Common myeloid progenitor, CD34-positive (primary cell): ENCODE measurements at regions not wholly inside any gene's neighbourhood (a gene's known extent, or its start where the extent isn't known, plus 50 kb on each side); places are given as distances from the start of the nearest gene placed in this dataset.

Experiments used
- CTCF ChIA-PET: fragments of 350-600 bp; sonication (Branson Sonifier 250); formaldehyde crosslinking; loops from one replicate; lab custom pipeline; 2021; ENCODE audit warnings: antibody characterized with exemption; lab: Charles Lee
- POLR2A ChIA-PET: fragments of 350-600 bp; sonication (Branson Sonifier 250); formaldehyde crosslinking; loops from one replicate; lab custom pipeline; 2021; ENCODE audit warnings: antibody characterized with exemption; lab: Charles Lee
- DNase-seq, 3 donors: peaks; one replicate each; pipeline versions ENCODE4 v3.0.0 to v3.0.0-alpha.2; 2013
- H3K27ac ChIP-seq, 2 experiments: 1 replicate in 1 of 2; 2 replicates in 1 of 2; pipeline ENCODE4 v1.7.0; 2013; ENCODE audit warnings: inconsistent platforms in 2 of 2, low read length in 2 of 2, mild to moderate bottlenecking in 2 of 2, low read depth in 1 of 2, moderate library complexity in 1 of 2; ENCODE audit not compliant: severe bottlenecking in 2 of 2, insufficient read depth in 1 of 2, poor library complexity in 1 of 2
- H3K27me3 ChIP-seq, 5 experiments: replicated peaks in 2 of 5; 1 replicate in 3 of 5; 2 replicates in 2 of 5; pipeline versions ENCODE4 v1.6.1 to v1.7.0; 2013; ENCODE audit warnings: low read length in 4 of 5, mild to moderate bottlenecking in 2 of 5, moderate library complexity in 2 of 5, inconsistent platforms in 1 of 5; ENCODE audit not compliant: insufficient read depth in 5 of 5, control insufficient read depth in 4 of 5
- H3K36me3 ChIP-seq, 4 experiments: 1 replicate in 2 of 4; 2 replicates in 2 of 4; pipeline versions ENCODE4 v1.6.1 to v1.7.0; 2013; ENCODE audit warnings: low read length in 3 of 4, control low read depth in 1 of 4, mild to moderate bottlenecking in 1 of 4; ENCODE audit not compliant: control insufficient read depth in 4 of 4, insufficient read depth in 4 of 4
- H3K4me1 ChIP-seq, 4 experiments: 1 replicate in 3 of 4; 2 replicates in 1 of 4; pipeline versions ENCODE4 v1.6.1 to v1.7.1; 2013; ENCODE audit warnings: low read length in 3 of 4, mild to moderate bottlenecking in 3 of 4, control low read depth in 1 of 4, inconsistent platforms in 1 of 4, moderate library complexity in 1 of 4; ENCODE audit not compliant: control insufficient read depth in 4 of 4, insufficient read depth in 4 of 4; ENCODE audit errors: control extremely low read depth in 1 of 4
- H3K4me3 ChIP-seq, 7 experiments: 1 replicate in 4 of 7; 2 replicates in 3 of 7; pipeline versions ENCODE4 v1.5.1 to v1.7.0; 2013; ENCODE audit warnings: mild to moderate bottlenecking in 7 of 7, low read length in 6 of 7, moderate library complexity in 6 of 7, inconsistent platforms in 2 of 7, low read depth in 2 of 7, control low read depth in 1 of 7; ENCODE audit not compliant: insufficient read depth in 4 of 7, control insufficient read depth in 1 of 7; ENCODE audit errors: extremely low read depth in 1 of 7
- H3K9me3 ChIP-seq, 5 experiments: 1 replicate in 4 of 5; 2 replicates in 1 of 5; pipeline versions ENCODE4 v1.6.1 to v1.7.1; 2013; ENCODE audit warnings: low read length in 4 of 5, mild to moderate bottlenecking in 2 of 5, inconsistent platforms in 1 of 5, low read depth in 1 of 5, moderate library complexity in 1 of 5; ENCODE audit not compliant: control insufficient read depth in 4 of 5, insufficient read depth in 2 of 5; ENCODE audit errors: control extremely low read depth in 1 of 5
- WGBS: methylation state at CpG from one replicate; pipeline ENCODE4 v1.1.5; 2013; ENCODE audit not compliant: insufficient coverage; 5-methylcytosine and 5-hydroxymethylcytosine counted together

DNA sequence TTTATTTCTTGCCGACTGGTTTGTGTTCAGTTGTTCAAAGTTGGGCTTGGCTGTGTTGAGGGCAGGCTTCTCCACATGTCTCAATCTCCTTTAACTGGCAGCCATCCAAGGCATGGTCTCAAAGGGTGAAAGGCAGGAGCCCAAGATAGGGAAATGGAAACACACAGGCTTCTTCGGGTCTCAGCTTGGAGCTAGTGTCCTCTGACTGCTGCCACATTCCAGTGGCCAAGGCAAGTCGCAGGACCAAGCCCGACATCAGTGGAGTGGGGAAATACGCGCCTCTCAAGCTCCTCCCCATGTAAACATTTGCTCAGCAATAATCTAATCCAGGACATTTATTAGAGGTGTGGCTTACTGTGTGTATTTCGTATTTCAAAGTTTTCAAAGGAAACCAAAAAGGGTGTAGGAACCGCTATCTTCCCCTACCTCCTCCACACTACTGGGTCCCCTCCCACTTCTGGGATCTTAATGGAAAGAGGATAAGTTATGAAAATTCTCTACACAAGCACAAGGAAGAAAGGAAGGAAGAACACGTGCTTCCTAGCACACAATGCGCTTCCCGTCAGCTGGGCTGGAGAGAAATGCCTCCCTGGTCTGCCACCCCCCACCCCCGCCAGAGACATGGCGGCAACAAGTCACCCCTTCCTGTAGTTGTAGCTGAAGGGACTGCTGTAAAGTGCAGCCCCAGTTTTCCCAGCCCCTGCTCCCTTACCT is 181.7 kb downstream of the FAM43A start:
- WGBS, result 74% methylated on average over 9 of the region's 13 CpGs
- CTCF ChIA-PET, result interaction anchor here (1.5 kb wide), 1 partner anchor 11 kb away, joined by 4 read pairs; no protein-coding TSS in a partner anchor
- Histone ChIP-seq H3K27me3 (no peaks in the 10 kb centered on the region), H3K27ac (no peak overlapping the region), H3K4me1 (peaks cover 0 to 11% (median 1%) of the 10 kb centered on the region in 4 experiments), H3K36me3 (no peaks in the 10 kb centered on the region), H3K4me3 (peak overlapping the region in 1 of 7 experiments; percentile 13), H3K9me3 (no peaks in the 10 kb centered on the region)
- DNase-seq, result peak in 2 of 3 donors; percentile 13 to 22
- POLR2A ChIA-PET, result no interaction called here

DNA sequence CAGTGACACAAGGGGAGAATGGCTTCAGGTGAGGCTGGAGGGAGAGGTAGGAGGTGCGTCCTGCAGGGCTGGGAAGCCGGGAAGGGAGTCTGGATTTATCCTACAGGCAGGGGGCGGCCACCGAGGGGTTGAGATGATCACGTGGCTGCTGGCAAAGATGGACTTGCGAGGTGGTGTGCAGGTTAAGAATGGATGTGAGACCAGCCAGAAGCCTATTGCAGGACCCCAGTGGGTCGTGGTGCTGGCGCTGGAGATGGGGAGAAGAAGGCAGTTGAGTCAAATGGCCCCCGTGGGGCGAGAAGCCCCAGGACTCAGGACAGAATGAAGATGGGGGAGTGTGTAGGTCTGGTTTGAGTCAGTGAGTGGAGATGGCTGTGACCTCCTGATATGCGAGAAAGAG is 183.1 kb downstream of the FAM43A start:
- Histone ChIP-seq H3K9me3 (no peaks in the 10 kb centered on the region), H3K4me3 (no peak overlapping the region), H3K4me1 (peaks cover 0 to 11% (median 1%) of the 10 kb centered on the region in 4 experiments), H3K36me3 (no peaks in the 10 kb centered on the region), H3K27ac (no peak overlapping the region), H3K27me3 (no peaks in the 10 kb centered on the region)
- CTCF ChIA-PET, result interaction anchor here (0.7 kb wide), 1 partner anchor 198 kb away, joined by 3 read pairs; no protein-coding TSS in a partner anchor
- POLR2A ChIA-PET, result no interaction called here
- no peak for DNase-seq
- WGBS, result 96% methylated on average over 10 of the region's 11 CpGs

DNA sequence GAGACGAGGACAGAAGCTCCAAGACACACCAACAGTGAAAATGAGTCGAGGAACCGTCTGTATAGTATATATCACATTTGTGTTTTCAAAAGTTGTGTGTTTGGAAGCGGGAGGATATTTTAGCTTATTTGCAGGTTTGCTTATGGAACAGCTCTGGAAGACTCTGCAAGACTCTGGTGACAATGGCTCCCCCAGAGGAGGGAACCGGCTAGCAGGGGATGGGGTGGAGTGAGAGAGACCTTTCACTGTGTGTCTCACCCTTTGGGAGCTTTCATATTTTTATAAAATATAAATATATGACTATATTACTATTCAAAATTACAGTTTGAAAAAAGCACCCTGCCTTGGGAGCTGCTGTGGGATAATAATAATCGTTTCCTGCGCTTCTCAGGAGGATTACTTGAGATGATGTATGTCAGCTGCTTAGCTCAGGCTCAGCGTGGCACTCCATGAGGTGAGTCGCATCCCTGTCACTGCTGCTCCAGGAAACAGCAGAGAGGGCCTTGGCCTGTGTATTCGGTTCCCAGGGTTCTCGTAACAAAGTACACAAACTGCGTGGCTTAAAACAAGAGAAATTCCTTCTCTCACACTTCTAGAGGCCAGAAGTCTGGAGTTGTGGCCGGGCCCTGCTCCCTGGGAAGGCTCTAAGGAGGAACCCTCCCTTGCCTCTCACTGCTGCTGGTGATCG is 183.9 kb downstream of the FAM43A start:
- ChIA-PET POLR2A (no interaction called here), CTCF (no interaction called here)
- Histone ChIP-seq H3K36me3 (no peaks in the 10 kb centered on the region), H3K4me1 (peaks cover 0 to 11% (median 1%) of the 10 kb centered on the region in 4 experiments), H3K4me3 (no peak overlapping the region), H3K27ac (no peak overlapping the region), H3K27me3 (no peaks in the 10 kb centered on the region), H3K9me3 (no peaks in the 10 kb centered on the region)
- WGBS, result 93% methylated on average over 12 of the region's 14 CpGs
- DNase-seq, result no peak

DNA sequence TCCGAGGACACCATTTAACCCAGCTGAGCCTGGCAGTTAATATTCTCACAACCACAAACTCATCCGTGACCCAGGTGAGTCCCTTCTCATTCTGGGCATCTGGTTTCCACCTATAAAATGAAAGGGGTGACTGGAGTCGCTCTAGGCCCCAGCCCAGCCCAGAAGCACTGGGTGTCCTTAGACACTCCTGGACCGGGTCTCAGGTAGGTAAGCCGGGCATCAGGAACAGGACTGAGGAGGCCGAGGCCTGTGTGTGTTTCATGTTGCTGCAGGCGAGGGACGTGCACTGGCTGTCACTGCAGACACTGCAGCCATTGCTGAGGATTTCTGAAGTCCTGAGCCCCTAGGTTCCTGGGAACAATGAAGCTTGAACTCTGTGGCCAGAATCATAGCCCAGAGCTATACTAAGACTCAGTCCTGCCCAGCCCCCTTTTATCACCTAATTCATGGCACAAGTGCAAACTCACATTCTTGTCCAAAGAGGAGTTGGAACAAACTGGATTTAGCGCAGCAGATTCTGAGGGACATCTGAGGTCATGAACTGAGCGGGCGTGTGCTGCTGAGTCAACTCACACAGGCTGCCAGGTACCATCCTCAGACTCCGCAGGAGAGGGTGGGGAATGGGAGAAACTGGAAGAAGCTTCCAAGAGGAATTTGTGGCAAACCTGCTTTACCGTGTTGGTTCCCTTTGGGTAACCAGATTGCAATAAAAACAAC is 184.9 kb downstream of the FAM43A start:
- no peak for DNase-seq
- whole genome bisulfite sequencing, result 92% methylated on average over 11 of the region's 13 CpGs
- ChIA-PET CTCF (interaction anchor here (1.0 kb wide), 1 partner anchor 97 kb away, joined by 3 read pairs; no protein-coding TSS in a partner anchor), POLR2A (no interaction called here)
- Histone ChIP-seq H3K9me3 (no peaks in the 10 kb centered on the region), H3K27ac (no peak overlapping the region), H3K36me3 (no peaks in the 10 kb centered on the region), H3K4me1 (peaks cover 0 to 11% (median 1%) of the 10 kb centered on the region in 4 experiments), H3K4me3 (no peak overlapping the region), H3K27me3 (no peaks in the 10 kb centered on the region)

DNA sequence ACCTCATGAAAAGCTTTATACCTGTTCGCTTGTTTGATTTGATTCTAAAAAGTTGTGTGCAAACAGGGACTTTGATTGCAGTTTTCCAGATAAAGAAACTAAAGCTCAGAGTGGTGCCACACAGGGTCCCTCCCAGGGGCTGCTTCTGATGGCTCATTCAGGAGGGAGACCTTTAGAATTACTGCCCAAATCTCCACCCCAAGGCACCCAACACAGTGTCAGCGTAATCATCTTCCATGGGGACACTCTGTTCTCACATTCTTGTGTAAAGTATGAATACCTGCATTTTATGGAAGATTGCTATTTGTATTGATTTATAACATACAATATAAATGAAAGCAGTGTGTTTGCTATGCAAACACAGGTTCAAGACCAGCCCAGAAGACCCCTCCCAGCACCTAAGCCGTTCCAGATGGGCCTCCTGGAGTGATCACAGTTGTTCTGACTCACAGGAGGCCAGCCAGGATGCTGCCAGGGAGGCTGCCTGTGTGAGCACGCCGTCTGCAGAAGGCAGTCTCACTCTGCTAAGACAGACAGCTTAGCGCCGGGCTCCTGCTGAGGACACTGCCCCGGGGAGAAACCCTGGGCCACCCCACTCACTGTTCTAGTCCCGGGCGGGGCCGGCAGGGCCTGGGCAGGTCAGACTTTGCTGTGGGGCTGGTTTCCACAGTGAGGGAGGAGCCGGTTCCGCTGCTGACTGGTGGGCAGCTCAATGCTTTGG is 185.6 kb downstream of the FAM43A start:
- ChIA-PET POLR2A (no interaction called here), CTCF (interaction anchor here (1.0 kb wide), 1 partner anchor 96 kb away, joined by 3 read pairs; no protein-coding TSS in a partner anchor)
- no peak overlapping the region for H3K4me3 ChIP-seq
- DNase-seq, result peak in 1 of 3 donors; percentile 13
- no peaks in the 10 kb centered on the region for H3K9me3 ChIP-seq
- no peak overlapping the region for H3K27ac ChIP-seq
- 89% methylated on average over 10 of the region's 13 CpGs for WGBS
- H3K4me1 ChIP-seq, result peaks cover 0 to 11% (median 1%) of the 10 kb centered on the region in 4 experiments
- no peaks in the 10 kb centered on the region for H3K36me3 ChIP-seq
- no peaks in the 10 kb centered on the region for H3K27me3 ChIP-seq

DNA sequence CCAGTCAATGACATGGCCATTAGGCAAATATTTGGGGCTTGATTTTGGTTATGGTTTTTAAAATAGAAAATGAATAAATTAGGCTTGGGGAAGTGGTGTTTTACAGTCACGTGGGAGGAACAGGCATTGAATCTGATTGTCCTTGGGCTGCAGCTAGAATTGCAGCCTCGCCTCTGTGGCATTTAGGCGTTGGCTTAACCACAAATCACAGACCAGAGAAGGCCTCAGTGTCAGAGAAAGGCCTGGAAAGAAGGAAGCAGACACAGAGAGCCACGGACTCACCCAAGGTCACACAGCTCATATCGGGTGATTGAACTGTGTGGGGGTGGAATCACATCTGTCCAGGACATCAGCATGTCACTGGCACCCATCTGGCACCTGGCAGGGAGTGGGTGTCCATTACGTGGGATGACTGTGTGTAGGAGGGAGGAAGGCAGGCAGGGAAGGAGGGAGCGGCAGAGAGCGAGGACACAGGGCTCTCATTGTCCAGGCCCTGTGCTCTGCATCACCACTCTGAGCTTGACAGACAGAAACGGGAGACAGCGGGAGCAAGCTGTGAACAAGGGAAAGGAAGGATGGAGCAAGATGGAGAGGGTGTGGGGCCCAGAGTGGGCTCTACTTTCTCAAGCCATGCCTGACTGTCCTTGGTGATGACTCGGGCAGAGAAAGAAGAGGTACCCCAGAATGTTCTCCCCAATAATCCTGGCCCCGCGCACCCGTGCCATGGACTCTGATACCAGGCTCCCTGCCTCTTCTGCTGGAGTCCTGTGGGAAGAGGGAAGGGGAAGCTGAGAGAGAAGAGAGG is 186.4 kb downstream of the FAM43A start:
- no peaks in the 10 kb centered on the region for H3K36me3 ChIP-seq
- no peaks in the 10 kb centered on the region for H3K27me3 ChIP-seq
- ChIA-PET CTCF (no interaction called here), POLR2A (no interaction called here)
- H3K4me1 ChIP-seq, result peaks cover 0 to 11% (median 1%) of the 10 kb centered on the region in 4 experiments
- H3K9me3 ChIP-seq, result no peaks in the 10 kb centered on the region
- no peak overlapping the region for H3K4me3 ChIP-seq
- DNase-seq, result peak in 2 of 3 donors; percentile 14 to 35
- no peak overlapping the region for H3K27ac ChIP-seq
- WGBS, result 81% methylated on average over 11 of the region's 14 CpGs
